ENCODE measurements at regions not wholly inside any gene's neighbourhood (a gene's known extent, or its start where the extent isn't known, plus 50 kb on each side); places are given as distances from the start of the nearest gene placed in this dataset.

DNA sequence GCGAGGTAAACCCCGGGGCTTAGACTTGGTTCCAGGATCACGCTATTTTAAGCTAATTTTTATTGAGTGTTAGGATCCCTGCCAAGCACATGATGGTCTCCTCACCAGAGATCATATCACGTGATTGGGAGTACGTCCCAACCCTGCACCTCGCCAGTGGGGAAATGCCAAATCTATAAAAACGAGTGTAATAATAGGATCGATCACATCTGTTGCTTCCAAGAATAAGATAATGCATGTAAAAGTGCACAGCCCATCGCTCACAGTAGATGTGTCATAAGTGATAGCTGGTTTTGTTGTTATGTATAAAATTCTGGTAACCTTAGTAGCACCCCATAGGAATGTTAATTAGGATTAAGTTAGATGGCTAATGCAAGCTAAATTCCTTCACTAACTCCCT lies 581.0 kb upstream of the TMEM132C start:
- TF ChIP-seq GATA2 (IDR thresholded peaks at IDR 0.05; ENCODE audit: low read depth, low read length) (no peak), GATA3 (IDR thresholded peaks at IDR 0.05; ENCODE audit: low read depth, low read length) (no peak)

All from SH-SY5Y (cell line).